Left lung (tissue), 4 donors: ENCODE measurements at regions not wholly inside any gene's neighbourhood (a gene's known extent, or its start where the extent isn't known, plus 50 kb on each side); places are given as distances from the start of the nearest gene placed in this dataset.

Source experiments
- ATAC-seq: fragments of 200-7000 bp; cut with Tn5 transposase; one replicate; pipeline ENCODE4 v1.9.1; 2020; ENCODE audit warnings: moderate library complexity
- DNase-seq, 4 donors: peaks; one replicate each; pipeline ENCODE4 v3.0.0-alpha.2; 2013 to 2020
- H3K27ac ChIP-seq, 2 donors: fragments of 200-600 bp; sonication (generic) in 1 of 2; one replicate each; pipeline versions ENCODE4 v1.5.0 to v1.8.0; 2020 to 2021
- H3K27me3 ChIP-seq, 2 donors: fragments of 200-600 bp; sonication (generic) in 1 of 2; one replicate each; pipeline versions ENCODE4 v1.5.0 to v1.8.0; 2020 to 2021
- H3K36me3 ChIP-seq, 2 donors: fragments of 200-600 bp; sonication (generic) in 1 of 2; one replicate each; pipeline versions ENCODE4 v1.5.0 to v1.8.0; 2020 to 2021
- H3K4me1 ChIP-seq, 2 donors: fragments of 200-600 bp; one replicate each; pipeline ENCODE4 v1.8.0; 2021
- H3K4me3 ChIP-seq, 2 donors: fragments of 200-600 bp; sonication (generic) in 1 of 2; one replicate each; pipeline versions ENCODE4 v1.5.0 to v1.8.0; 2020 to 2021; ENCODE audit warnings: mild to moderate bottlenecking in 1 of 2
- H3K9me3 ChIP-seq, 2 donors: fragments of 200-600 bp; sonication (generic) in 1 of 2; one replicate each; pipeline versions ENCODE4 v1.5.0 to v1.8.0; 2020 to 2021
- CTCF ChIP-seq, 2 donors: fragments of 200-600 bp; sonication (generic) in 1 of 2; IDR thresholded peaks; one replicate each; pipeline versions ENCODE4 v1.5.0 to v1.8.0; 2021; ENCODE audit warnings: antibody characterized with exemption in 2 of 2
- intact Hi-C, 2 donors: fragments of 100-400 bp; cut with DNase I; formaldehyde crosslinking; loops; one replicate each; pipeline versions ENCODE4 v1.11.2 to v1.14.2; 2022
- donor health status: DM: no; HTN: yes; CAD: no.
- donor health status: DM: no; HTN: no; CAD: no.

DNA sequence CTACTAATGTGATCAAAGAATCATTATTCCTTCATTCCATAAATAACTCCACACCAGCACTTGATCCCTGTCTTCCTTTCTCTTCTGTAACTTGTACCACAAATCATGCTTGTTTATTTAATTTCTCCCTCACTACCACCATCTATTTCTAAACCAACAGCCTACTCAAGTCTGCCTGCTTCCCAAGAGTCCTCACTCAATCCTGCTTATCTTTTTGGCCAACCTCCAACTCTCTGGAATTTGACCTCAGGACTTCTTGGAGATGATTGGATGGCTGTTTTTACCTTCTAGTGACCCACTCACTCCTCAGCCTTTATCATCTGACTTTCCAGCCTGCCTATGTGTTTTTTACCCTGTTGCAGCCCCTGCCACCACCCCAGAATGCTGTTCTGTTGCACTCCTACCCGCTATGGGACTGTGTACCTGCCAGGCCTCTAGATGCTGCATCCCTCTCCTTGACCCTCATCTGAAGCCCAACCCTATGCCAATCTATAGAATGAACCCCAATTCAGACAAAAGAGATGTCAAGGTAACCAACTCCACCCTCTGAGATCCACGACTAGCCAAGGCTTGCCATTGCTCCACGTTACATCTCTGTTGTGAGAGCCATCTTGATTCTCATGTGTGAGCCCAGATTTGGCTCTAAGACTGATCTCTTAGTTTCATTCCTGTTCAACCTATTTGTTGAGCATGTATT lies 150.2 kb upstream of the PLEKHG7 start:
- DNase-seq (no peak), ATAC-seq (peak; percentile 58)
- Histone ChIP-seq H3K27me3 (no peaks in the 10 kb centered on the region), H3K9me3 (no peaks in the 10 kb centered on the region), H3K36me3 (no peaks in the 10 kb centered on the region), H3K4me3 (no peak overlapping the region), H3K4me1 (peaks cover 8 to 20% of the 10 kb centered on the region in 2 donors), H3K27ac (no peak overlapping the region)
- intact Hi-C loops = no loop called here
- no peak for TF ChIP-seq CTCF (IDR thresholded peaks at IDR 0.05)

DNA sequence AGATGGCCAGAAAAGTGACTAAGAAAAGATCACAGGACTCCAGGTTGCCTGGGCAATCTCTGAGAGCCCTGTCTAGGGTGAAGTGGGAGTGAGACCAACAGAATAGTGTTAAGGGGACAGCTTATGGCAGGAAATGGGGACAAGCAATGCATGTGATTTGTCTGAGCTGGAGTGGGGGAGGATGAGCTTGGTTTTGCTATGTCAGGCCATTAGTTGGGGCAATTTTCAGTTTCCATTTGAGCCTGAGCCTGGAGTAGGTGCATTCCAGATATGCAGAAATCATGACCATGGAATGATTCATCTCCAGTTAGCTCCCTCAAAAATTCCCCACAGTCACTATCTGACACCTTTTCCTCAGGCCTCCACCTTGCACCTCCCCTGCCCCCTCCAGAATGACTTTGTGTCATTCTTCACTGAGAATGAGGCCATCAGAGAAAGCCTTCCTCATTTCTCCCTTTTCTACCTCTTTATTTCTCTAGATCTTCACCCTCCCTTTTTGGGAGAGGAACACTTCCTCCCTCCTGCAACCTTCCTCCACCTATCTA lies 150.9 kb upstream of the PLEKHG7 start:
- Histone ChIP-seq H3K9me3 (no peaks in the 10 kb centered on the region), H3K36me3 (no peaks in the 10 kb centered on the region), H3K4me1 (peaks cover 8 to 20% of the 10 kb centered on the region in 2 donors), H3K27me3 (no peaks in the 10 kb centered on the region), H3K27ac (no peak overlapping the region), H3K4me3 (no peak overlapping the region)
- DNase-seq (no peak), ATAC-seq (peak; percentile 38)
- no peak for TF ChIP-seq CTCF (IDR thresholded peaks at IDR 0.05)
- intact Hi-C loops = no loop called here

DNA sequence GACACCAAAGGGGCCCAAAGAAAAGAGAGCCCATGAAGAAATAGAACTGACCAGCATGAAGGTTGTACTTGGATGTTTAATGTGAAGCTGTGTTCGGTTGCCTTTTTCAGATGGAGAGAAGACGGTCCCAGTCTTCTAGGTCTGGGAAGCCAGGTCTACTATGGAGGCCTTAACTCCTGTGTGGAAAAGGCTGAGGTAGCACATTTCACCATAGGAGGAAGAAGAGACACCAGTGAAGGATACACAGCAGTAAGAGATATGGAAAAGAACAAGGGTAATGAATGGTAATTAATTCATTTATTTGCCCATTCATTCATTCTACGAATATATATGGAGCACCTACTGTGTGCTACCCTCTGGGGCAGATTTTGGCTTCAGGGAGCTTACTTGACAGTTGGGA lies 151.6 kb upstream of the PLEKHG7 start:
- ATAC-seq (no peak), DNase-seq (no peak)
- intact Hi-C loops = no loop called here
- H3K4me1 ChIP-seq = peaks cover 8 to 20% of the 10 kb centered on the region in 2 donors
- TF ChIP-seq CTCF (IDR thresholded peaks at IDR 0.05) = no peak
- no peaks in the 10 kb centered on the region for H3K36me3 ChIP-seq
- no peak overlapping the region for H3K4me3 ChIP-seq
- no peaks in the 10 kb centered on the region for H3K27me3 ChIP-seq
- H3K9me3 ChIP-seq = no peaks in the 10 kb centered on the region
- no peak overlapping the region for H3K27ac ChIP-seq

DNA sequence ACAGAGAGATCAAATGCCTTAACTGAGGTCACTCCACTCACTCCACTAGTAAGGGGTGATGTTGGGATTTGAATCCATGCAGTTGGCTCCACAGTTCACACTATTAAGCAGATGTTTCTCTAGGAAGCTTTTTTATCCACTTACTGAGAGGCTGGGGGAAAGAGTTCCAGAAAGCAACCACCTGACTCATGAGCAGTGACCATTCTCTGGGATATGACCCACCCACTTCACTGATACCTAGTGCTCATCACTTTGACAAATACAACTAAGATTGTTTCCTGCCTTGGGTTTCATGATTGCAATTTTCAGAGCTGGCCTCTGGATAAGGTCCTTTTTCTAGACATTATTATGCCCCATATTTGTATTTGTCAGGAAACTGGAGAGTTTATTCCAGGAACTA lies 152.1 kb upstream of the PLEKHG7 start:
- no peak overlapping the region for H3K4me3 ChIP-seq
- intact Hi-C loops = no loop called here
- TF ChIP-seq CTCF (IDR thresholded peaks at IDR 0.05) = no peak
- H3K27me3 ChIP-seq = no peaks in the 10 kb centered on the region
- no peaks in the 10 kb centered on the region for H3K36me3 ChIP-seq
- H3K27ac ChIP-seq = no peak overlapping the region
- H3K9me3 ChIP-seq = no peaks in the 10 kb centered on the region
- ATAC-seq (no peak), DNase-seq (no peak)
- H3K4me1 ChIP-seq = peaks cover 8 to 20% of the 10 kb centered on the region in 2 donors

- no peak for TF ChIP-seq CTCF (IDR thresholded peaks at IDR 0.05)
- no peak for ATAC-seq
- Histone ChIP-seq H3K36me3 (no peaks in the 10 kb centered on the region), H3K27me3 (no peaks in the 10 kb centered on the region), H3K9me3 (no peaks in the 10 kb centered on the region), H3K4me3 (no peak overlapping the region), H3K4me1 (peaks cover 8 to 20% of the 10 kb centered on the region in 2 donors), H3K27ac (no peak overlapping the region)
- no peak for DNase-seq
- intact Hi-C loops = no loop called here
These were observed 152.5 kb upstream of the PLEKHG7 start for GRCh38 chr12:92550254-92550653.
